GM21825 (cell line): ENCODE measurements at regions not wholly inside any gene's neighbourhood (a gene's known extent, or its start where the extent isn't known, plus 50 kb on each side); places are given as distances from the start of the nearest gene placed in this dataset.

ENCODE experiments used
- ATAC-seq: cut with Tn5 transposase; IDR thresholded peaks from one replicate; pipeline ENCODE4 v1.9.1; 2021; ENCODE audit warnings: mild to moderate bottlenecking, moderate library complexity; ENCODE audit not compliant: unreplicated experiment

DNA sequence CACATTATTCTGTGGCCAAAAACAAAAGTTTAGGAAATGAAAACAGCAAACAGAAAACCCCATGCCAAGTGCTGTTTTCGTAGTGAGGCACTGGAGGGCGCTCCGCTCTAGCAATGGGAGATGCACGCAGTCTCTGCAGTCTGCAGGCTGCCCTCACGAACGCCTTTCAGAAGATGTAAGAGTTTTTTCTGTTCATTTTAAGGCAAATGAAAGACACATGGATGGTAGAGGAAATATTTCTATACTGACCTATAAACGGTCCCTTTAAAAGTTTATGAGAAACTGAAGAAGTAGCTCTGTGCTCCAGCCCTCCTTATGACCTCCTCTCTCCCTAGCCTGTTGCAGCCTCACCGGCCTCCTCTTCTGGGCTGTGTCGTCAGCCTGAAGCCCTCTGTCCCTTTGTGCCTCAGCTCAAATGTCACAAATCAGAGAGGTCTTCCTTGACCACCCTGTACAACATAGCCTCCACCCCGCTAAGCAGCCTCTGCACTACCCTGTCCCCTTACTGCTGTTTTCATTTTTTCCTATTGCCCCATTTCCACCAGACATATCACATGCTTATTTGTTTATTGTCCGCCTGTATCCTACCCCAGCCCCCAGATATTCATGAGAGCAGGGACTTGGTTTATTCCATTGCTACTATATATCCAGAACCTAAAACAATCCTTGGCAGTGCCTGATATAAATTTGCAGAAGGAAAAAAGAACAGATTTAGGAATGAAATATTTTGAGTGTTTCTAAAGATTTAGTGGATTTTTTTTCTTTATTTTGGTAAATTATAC lies 116.4 kb downstream of the TM9SF2 start:
- ATAC-seq: no peak

DNA sequence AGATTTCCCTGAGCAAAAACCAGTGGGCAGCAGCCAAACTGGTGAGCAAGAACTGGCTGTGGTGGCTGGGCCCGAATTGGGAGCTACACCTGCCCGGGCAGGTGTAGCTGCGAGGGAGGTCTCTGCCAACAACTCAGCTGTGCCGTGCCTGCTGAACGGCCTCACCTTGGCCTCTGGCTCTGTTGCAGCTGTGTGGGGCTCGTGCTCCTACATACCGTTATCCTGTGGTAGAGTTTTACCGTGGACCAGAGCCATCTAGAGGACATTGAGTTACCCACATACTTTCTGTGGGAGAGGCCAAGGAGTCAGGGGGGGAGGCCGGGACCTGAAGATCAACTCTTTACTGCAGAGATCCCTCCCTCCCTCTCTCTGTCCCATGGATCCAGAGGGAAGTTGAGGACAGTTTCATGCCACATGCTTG lies 113.2 kb downstream of the TM9SF2 start:
- ATAC-seq: peak; percentile 72
